Mesendoderm (in vitro differentiated cells): ENCODE measurements at regions not wholly inside any gene's neighbourhood (a gene's known extent, or its start where the extent isn't known, plus 50 kb on each side); places are given as distances from the start of the nearest gene placed in this dataset.
"Not testable (repeated sequence)": the region's sequence is repeated elsewhere in the genome, so short reads cannot be mapped to it uniquely, and the experiment has no call there.

ENCODE experiments used
- DNase-seq: peaks from one replicate; pipeline ENCODE4 v3.0.0; 2013
- H2AK5ac ChIP-seq: 2 replicates; pipeline ENCODE4 v1.6.1; 2013; ENCODE audit warnings: low read length, inconsistent platforms
- H2BK120ac ChIP-seq: 2 replicates; pipeline ENCODE4 v1.6.1; 2013; ENCODE audit warnings: low read depth, mild to moderate bottlenecking, low read length, moderate library complexity, mixed read lengths
- H2BK15ac ChIP-seq: replicated peaks from 2 replicates; pipeline ENCODE4 v1.6.1; 2013; ENCODE audit warnings: low read depth, mild to moderate bottlenecking, moderate library complexity
- H2BK5ac ChIP-seq: 2 replicates; pipeline ENCODE4 v1.6.1; 2013; ENCODE audit warnings: low read length, inconsistent platforms
- H3K18ac ChIP-seq: 2 replicates; pipeline ENCODE4 v1.6.1; 2013; ENCODE audit warnings: mild to moderate bottlenecking, low read length, mixed read lengths
- H3K23ac ChIP-seq: one replicate; pipeline ENCODE4 v1.6.1; 2013; ENCODE audit warnings: low read length
- H3K27ac ChIP-seq: 2 replicates; pipeline ENCODE4 v1.5.1; 2013; ENCODE audit warnings: low read depth, mild to moderate bottlenecking, inconsistent platforms, low read length, moderate library complexity
- H3K27me3 ChIP-seq: 2 replicates; pipeline ENCODE4 v1.6.1; 2013; ENCODE audit warnings: low read length, control low read depth, mild to moderate bottlenecking, inconsistent platforms; ENCODE audit not compliant: insufficient read depth, poor library complexity
- H3K36me3 ChIP-seq: 2 replicates; pipeline ENCODE4 v1.6.1; 2013; ENCODE audit warnings: low read length, inconsistent platforms; ENCODE audit not compliant: control insufficient read depth, insufficient read depth
- H3K4ac ChIP-seq: one replicate; pipeline ENCODE4 v1.6.1; 2013; ENCODE audit warnings: low read depth, mild to moderate bottlenecking, low read length, moderate library complexity
- H3K4me1 ChIP-seq: 2 replicates; pipeline ENCODE4 v1.6.1; 2013; ENCODE audit warnings: low read depth, low read length, inconsistent platforms; ENCODE audit not compliant: control insufficient read depth
- H3K4me2 ChIP-seq: 2 replicates; pipeline ENCODE4 v1.6.1; 2013; ENCODE audit warnings: low read length
- H3K4me3 ChIP-seq: 2 replicates; pipeline ENCODE4 v1.5.1; 2013; ENCODE audit warnings: mild to moderate bottlenecking, low read length
- H3K56ac ChIP-seq: one replicate; pipeline ENCODE4 v1.6.1; 2013; ENCODE audit warnings: low read length
- H3K79me1 ChIP-seq: 2 replicates; pipeline ENCODE4 v1.6.1; 2013; ENCODE audit warnings: low read length, inconsistent platforms
- H3K79me2 ChIP-seq: 2 replicates; pipeline ENCODE4 v1.6.1; 2013; ENCODE audit warnings: mild to moderate bottlenecking, low read length; ENCODE audit not compliant: control insufficient read depth, insufficient read depth
- H3K9ac ChIP-seq: 2 replicates; pipeline ENCODE4 v1.6.1; 2013; ENCODE audit warnings: low read length, inconsistent platforms
- H4K5ac ChIP-seq: one replicate; pipeline ENCODE4 v1.6.1; 2013; ENCODE audit warnings: low read length
- H4K8ac ChIP-seq: one replicate; pipeline ENCODE4 v1.6.1; 2013; ENCODE audit warnings: low read depth, mild to moderate bottlenecking, control low read depth, low read length, moderate library complexity
- WGBS: extraction: QIAGEN DNeasy Blood & Tissue Kit; methylation state at CpG from one replicate; pipeline ENCODE4 v1.1.7; 2013; ENCODE audit warnings: low lambda C conversion rate, missing lambda C conversion rate; ENCODE audit not compliant: insufficient coverage; ENCODE audit errors: extremely low coverage; 5-methylcytosine and 5-hydroxymethylcytosine counted together

DNA sequence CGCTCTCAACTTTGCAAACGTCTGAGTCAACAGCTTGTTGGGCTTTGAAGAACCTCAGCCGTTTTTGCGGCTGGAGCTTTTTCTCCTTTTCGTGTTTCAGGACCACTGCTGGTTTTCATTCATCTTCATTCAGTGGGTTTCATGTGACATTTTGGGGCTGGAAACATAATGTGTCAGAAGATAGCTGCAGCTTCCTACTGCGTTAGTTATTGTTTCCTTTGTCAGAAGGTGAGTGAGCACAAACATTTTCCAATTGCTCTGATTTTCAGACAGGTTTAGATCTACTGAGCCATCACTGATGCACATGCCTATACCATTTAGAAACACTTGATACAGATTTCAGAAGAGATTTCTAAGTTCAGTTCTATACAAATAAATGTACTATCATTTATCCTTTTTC is 575.5 kb downstream of the TTLL7 start:
- H3K4me2 ChIP-seq, H2AK5ac ChIP-seq, H3K27me3 ChIP-seq, H4K8ac ChIP-seq, H3K4ac ChIP-seq, H3K36me3 ChIP-seq, H2BK15ac ChIP-seq, H3K4me3 ChIP-seq, H3K4me1 ChIP-seq, H3K18ac ChIP-seq, H3K56ac ChIP-seq, H3K79me1 ChIP-seq, H3K79me2 ChIP-seq, DNase-seq, H3K9ac ChIP-seq, H2BK5ac ChIP-seq, H4K5ac ChIP-seq, H2BK120ac ChIP-seq, H3K27ac ChIP-seq, H3K23ac ChIP-seq: not testable (repeated sequence)
- no CpG with 5 or more reads among the region's 6 CpGs for WGBS

DNA sequence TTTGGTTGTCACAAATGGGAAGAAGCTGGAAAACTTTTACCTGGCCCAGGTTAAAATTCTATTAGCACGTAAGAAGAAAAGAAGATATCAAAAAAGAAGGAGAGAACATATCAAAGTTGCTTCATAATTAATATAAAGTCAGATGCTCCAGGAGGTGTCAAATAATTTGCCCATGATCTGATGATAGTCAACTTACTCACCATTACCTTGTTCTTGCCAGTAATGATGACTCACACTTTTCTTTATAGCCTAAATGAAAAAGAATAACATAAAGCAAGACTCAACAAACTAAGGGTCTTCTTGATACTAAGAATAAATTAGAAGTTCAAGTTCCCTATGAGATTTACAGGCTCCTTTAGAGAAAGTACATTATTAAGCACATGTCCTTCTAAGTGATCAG is 580.4 kb downstream of the TTLL7 start:
- Histone ChIP-seq H3K4me1 (no peaks in the 10 kb centered on the region), H3K18ac (no peak overlapping the region)
- WGBS = no CpG with 5 or more reads among the region's 1 CpG

DNA sequence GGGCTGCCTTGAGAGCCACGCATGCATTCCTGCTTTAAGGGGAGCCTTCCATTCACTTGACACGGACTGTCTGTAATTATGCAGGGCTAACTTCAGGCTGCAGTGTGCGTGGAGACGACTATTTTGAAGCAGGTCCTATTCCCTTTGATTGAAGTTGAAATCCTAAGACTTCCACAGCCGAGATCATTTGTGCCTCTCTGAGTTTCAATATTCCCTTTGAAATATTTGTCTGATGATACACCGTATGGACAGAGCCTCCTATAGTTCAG is 585.2 kb downstream of the TTLL7 start:
- not testable (repeated sequence) for H2BK5ac ChIP-seq, H3K79me2 ChIP-seq, H3K18ac ChIP-seq, H3K27ac ChIP-seq, H3K27me3 ChIP-seq, H2BK15ac ChIP-seq, H2AK5ac ChIP-seq, H2BK120ac ChIP-seq, DNase-seq, H3K36me3 ChIP-seq, H3K4me2 ChIP-seq, H3K23ac ChIP-seq, H3K79me1 ChIP-seq, H3K56ac ChIP-seq, H4K8ac ChIP-seq, H3K4me1 ChIP-seq, H4K5ac ChIP-seq, H3K4ac ChIP-seq, H3K4me3 ChIP-seq, H3K9ac ChIP-seq
- WGBS = no CpG with 5 or more reads among the region's 6 CpGs

More for the DNA sequence above, 580.4 kb downstream of the TTLL7 start:
- Histone ChIP-seq H3K4me3 (no peak overlapping the region), H2AK5ac (no peak overlapping the region), H2BK15ac (no peak overlapping the region), H4K8ac (no peak overlapping the region), H2BK120ac (no peak overlapping the region), H3K27ac (no peak overlapping the region), H3K27me3 (no peaks in the 10 kb centered on the region), H3K79me2 (no peaks in the 10 kb centered on the region), H3K36me3 (no peaks in the 10 kb centered on the region), H3K4me2 (no peak overlapping the region), H3K79me1 (no peaks in the 10 kb centered on the region), H2BK5ac (no peak overlapping the region), H3K23ac (no peak overlapping the region), H3K56ac (no peak overlapping the region), H3K9ac (no peak overlapping the region), H3K4ac (no peak overlapping the region), H4K5ac (no peak overlapping the region)
- DNase-seq = no peak

DNA sequence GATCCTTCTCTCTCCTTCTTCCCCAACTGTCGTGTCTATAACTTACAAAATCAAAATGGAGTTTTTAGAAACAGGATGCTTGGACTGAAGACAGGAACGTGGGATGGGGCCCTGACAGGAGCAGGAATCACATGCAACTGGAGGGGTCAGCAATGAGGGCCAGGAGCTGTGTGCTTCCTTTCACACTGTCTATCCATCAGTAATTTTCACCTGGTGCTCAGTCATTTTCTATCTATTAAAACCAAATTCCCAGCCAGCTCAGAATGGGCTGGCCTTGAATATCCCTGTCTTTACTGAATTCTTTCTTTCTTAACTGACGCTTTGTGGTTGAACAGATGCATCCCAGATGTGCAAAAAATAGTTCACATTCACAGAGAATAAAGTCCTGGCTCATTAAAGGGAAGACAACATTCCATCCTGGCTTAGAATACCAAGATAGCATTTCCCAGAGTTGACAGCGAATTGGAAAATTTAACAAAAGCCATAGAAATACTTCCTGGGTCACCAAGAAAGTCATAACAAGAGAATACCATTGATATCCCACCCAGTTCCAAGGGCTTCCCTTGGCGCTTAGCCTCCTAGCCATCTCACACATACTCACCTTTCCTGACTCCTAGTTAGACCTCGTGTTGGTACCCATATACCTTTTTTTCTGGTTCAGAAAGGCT is 588.1 kb downstream of the TTLL7 start:
- not testable (repeated sequence) for H4K8ac ChIP-seq, H3K36me3 ChIP-seq, H3K79me1 ChIP-seq, DNase-seq, H4K5ac ChIP-seq, H3K4me1 ChIP-seq, H3K56ac ChIP-seq, H3K79me2 ChIP-seq, H2BK5ac ChIP-seq, H2BK15ac ChIP-seq, H3K27ac ChIP-seq, H2AK5ac ChIP-seq, H2BK120ac ChIP-seq, H3K9ac ChIP-seq, H3K27me3 ChIP-seq, H3K23ac ChIP-seq, H3K18ac ChIP-seq, H3K4ac ChIP-seq, H3K4me3 ChIP-seq, H3K4me2 ChIP-seq
- no CpG with 5 or more reads among the region's 6 CpGs for WGBS

DNA sequence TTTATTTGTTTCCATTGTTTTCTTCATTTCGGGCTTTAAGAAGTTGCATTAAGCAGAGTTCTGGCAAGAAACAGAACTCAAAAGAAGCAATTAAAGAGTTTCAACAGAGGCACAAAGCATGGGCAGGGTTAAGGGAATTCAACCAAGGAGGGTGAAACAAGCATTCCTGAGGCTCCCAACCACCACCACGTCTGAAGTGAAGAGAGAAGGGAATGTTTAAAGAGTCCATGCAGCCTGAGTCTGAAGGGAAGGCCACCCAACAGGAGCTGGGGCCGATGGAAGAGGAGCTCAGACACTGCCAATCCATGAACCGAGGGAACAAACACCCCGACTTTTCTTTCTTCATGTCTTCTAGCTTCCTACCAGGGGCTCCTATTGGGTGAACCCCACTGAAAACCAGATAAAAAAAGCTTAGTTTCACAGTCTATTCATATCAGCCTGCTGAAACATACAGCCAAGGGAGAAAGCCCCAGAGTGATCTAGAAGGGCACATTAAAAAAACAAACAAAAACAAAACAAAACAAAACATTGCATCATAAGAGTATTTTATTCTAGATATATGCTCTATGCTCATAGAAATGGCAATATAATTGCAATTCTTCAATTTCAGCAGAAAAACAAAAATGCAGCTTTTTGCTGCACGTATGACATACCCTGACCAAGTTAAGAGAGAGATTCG is 592.1 kb downstream of the TTLL7 start:
- H3K4me1 ChIP-seq = not testable (repeated sequence)

DNA sequence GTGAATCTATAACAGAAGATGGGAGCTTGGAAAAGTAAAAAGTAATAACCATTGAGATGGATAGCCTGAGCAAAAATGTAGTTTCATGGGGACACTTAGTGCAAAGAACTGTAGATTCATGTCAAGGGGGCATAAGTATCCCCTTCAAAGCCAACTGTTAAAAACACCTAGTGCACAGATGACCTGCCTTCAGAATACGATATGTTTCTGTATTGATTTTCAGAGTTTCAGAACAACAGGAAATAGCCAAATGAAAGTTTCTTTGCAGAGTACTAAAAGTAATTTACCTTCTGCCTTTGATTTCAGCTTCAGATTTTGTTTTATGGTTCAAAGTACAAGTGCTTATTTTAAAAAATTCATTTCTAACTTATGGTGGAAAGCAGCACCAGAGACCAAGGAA is 593.1 kb downstream of the TTLL7 start:
- WGBS = no CpG with 5 or more reads among the region's 1 CpG
- H3K79me1 ChIP-seq, H3K4me3 ChIP-seq, H3K23ac ChIP-seq, H3K27me3 ChIP-seq, H3K9ac ChIP-seq, H4K8ac ChIP-seq, H2BK15ac ChIP-seq, H2BK5ac ChIP-seq, H3K27ac ChIP-seq, H2BK120ac ChIP-seq, H3K36me3 ChIP-seq, H3K56ac ChIP-seq, H3K4ac ChIP-seq, H3K79me2 ChIP-seq, H2AK5ac ChIP-seq, H4K5ac ChIP-seq, H3K4me2 ChIP-seq, H3K4me1 ChIP-seq, H3K18ac ChIP-seq, DNase-seq: not testable (repeated sequence)

More for the DNA sequence above, 592.1 kb downstream of the TTLL7 start:
- H3K27me3 ChIP-seq, H3K79me2 ChIP-seq, H3K4ac ChIP-seq, H3K23ac ChIP-seq, DNase-seq, H2BK15ac ChIP-seq, H2BK5ac ChIP-seq, H3K18ac ChIP-seq, H3K27ac ChIP-seq, H3K4me2 ChIP-seq, H3K9ac ChIP-seq, H3K4me3 ChIP-seq, H4K8ac ChIP-seq, H3K56ac ChIP-seq, H3K36me3 ChIP-seq, H2BK120ac ChIP-seq, H3K79me1 ChIP-seq, H4K5ac ChIP-seq, H2AK5ac ChIP-seq: not testable (repeated sequence)
- WGBS = no CpG with 5 or more reads among the region's 7 CpGs
